ENCODE measurements at regions not wholly inside any gene's neighbourhood (a gene's known extent, or its start where the extent isn't known, plus 50 kb on each side); places are given as distances from the start of the nearest gene placed in this dataset.

DNA sequence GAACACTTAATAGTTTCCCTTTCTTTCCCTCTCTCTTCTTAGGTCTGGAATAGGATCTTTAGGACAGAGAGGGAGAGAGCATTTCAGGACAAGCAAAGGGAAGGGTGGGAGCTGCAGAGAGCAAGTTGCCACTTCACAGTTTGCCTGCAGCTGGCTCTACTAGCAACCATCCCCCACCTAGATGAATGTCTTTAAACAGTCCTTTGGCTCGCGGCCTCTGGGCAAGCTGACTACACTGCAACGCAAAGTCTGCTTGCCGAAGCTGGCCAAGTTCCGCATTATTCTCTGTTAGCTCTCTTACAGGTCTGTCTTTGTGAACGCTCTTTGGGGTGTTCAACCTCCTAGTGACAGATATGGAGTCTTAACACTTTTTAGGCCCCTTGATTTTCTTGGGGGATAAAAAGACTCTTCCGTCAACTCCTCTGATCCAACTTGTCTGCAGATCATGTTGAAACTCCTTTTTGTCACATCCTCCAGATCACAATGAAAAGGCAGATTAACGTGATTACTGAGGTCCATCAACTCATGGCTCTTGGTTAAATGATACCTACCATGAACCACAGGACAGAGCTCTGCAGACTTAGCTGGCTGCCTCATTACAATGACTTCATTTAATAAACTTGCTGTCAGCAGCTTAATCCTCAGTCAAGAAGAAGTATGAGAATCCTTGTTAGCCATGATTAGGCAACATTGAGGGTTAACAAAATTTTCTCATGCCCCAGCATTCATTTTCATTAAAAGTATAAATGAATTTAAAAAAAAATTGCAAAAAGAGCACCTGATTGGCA is 74.6 kb downstream of the SLC4A3 start:
- TF ChIP-seq POLR2A (IDR thresholded peaks at IDR 0.05) (no peak), CTCF (IDR thresholded peaks at IDR 0.05) (no peak), POLR2AphosphoS5 (IDR thresholded peaks at IDR 0.05; ENCODE audit: insufficient read depth in 1 of 2, low read depth in 1 of 2) (no peak)
